PC-9 (cell line): ENCODE measurements at regions not wholly inside any gene's neighbourhood (a gene's known extent, or its start where the extent isn't known, plus 50 kb on each side); places are given as distances from the start of the nearest gene placed in this dataset.
"Not testable (repeated sequence)": the region's sequence is repeated elsewhere in the genome, so short reads cannot be mapped to it uniquely, and the experiment has no call there.

Source experiments
- CTCF ChIP-seq: fragments of 200-600 bp; sonication (generic); conservative IDR thresholded peaks from 2 replicates; pipeline ENCODE4 v1.6.1; 2017; ENCODE audit warnings: mixed run types, antibody characterized with exemption, mild to moderate bottlenecking, moderate library complexity
- EZH2 ChIP-seq: fragments of 200-600 bp; sonication (generic); IDR thresholded peaks from 2 replicates; pipeline ENCODE4 v1.8.0; 2017; ENCODE audit warnings: antibody characterized with exemption, low read depth

GRCh38 chr7:29679963-29680362 is 116.3 kb downstream of the PRR15 start:
- not testable (repeated sequence) for TF ChIP-seq CTCF, EZH2
